ENCODE measurements at regions not wholly inside any gene's neighbourhood (a gene's known extent, or its start where the extent isn't known, plus 50 kb on each side); places are given as distances from the start of the nearest gene placed in this dataset.

GRCh38 chr17:72334205-72334604, 213.4 kb downstream of the SOX9 start:
- TF ChIP-seq CTCF (IDR thresholded peaks at IDR 0.05; ENCODE audit: poor library complexity) (no peak), EZH2phosphoT487 (IDR thresholded peaks at IDR 0.05; ENCODE audit: low read depth, severe bottlenecking, unreplicated experiment) (no peak)
